Gastrocnemius medialis (tissue), 4 donors: ENCODE measurements at regions not wholly inside any gene's neighbourhood (a gene's known extent, or its start where the extent isn't known, plus 50 kb on each side); places are given as distances from the start of the nearest gene placed in this dataset.

ENCODE experiments used
- POLR2A ChIP-seq, 2 donors: fragments of 450-650 bp; IDR thresholded peaks; one replicate each; pipeline ENCODE4 v1.6.1; 2017; ENCODE audit warnings: antibody characterized with exemption in 2 of 2, mild to moderate bottlenecking in 2 of 2, moderate library complexity in 2 of 2
- TF ChIP-seq, protein P1 (sequence below), 5 experiments: fragments of 450-650 bp in 3 of 5; fragments of 200-600 bp in 2 of 5; sonication (generic) in 2 of 5; IDR thresholded peaks in 4 of 5; conservative IDR thresholded peaks in 1 of 5; 1 replicate in 4 of 5; 2 replicates in 1 of 5; pipeline ENCODE4 v1.5.1; 2016 to 2019; ENCODE audit warnings: antibody characterized with exemption in 5 of 5, mild to moderate bottlenecking in 3 of 5, moderate library complexity in 3 of 5

DNA sequence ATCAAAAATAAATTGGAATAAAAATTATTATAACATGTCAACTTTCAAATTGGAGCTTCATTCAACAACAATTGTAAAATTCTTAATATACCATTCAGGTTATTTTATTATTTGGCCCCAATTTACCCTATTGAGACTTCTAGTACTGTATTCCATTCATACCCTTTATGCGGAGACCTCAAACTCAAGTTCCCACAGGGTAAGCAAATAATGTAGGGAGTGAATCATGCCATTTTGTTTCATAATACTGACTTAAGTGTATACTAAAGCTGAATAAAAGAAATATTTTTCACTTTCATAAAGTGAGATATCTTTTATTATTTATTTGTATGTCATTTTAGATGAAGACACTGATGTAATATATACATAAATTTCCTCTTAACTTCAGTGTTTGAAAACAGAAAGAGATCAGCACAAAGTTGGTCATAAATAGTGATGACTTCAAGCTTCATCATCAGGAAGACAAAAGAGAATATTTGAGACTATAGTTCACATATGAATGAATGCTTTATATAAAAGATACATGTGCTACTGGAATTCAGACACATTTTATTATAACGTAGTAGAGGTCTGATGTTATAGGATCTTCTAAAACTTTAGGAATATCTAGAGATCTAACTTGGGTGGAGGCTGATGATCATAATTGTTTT is 894.4 kb upstream of the PCDH9 start:
- TF ChIP-seq, protein P1, sequence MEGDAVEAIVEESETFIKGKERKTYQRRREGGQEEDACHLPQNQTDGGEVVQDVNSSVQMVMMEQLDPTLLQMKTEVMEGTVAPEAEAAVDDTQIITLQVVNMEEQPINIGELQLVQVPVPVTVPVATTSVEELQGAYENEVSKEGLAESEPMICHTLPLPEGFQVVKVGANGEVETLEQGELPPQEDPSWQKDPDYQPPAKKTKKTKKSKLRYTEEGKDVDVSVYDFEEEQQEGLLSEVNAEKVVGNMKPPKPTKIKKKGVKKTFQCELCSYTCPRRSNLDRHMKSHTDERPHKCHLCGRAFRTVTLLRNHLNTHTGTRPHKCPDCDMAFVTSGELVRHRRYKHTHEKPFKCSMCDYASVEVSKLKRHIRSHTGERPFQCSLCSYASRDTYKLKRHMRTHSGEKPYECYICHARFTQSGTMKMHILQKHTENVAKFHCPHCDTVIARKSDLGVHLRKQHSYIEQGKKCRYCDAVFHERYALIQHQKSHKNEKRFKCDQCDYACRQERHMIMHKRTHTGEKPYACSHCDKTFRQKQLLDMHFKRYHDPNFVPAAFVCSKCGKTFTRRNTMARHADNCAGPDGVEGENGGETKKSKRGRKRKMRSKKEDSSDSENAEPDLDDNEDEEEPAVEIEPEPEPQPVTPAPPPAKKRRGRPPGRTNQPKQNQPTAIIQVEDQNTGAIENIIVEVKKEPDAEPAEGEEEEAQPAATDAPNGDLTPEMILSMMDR (IDR thresholded peaks at IDR 0.05 in 4 of 5, conservative IDR thresholded peaks at IDR 0.05 in 1 of 5), result no peak
- TF ChIP-seq POLR2A (IDR thresholded peaks at IDR 0.05), result no peak
